RWPE1 (cell line): ENCODE measurements at regions not wholly inside any gene's neighbourhood (a gene's known extent, or its start where the extent isn't known, plus 50 kb on each side); places are given as distances from the start of the nearest gene placed in this dataset.

Experiments used
- CTCF ChIA-PET: fragments of 350-600 bp; sonication (Branson Sonifier 250); formaldehyde crosslinking; extraction: SDS; loops from one replicate; lab custom pipeline; 2021; lab: Yijun Ruan, JAX
- POLR2A ChIA-PET: fragments of 400-600 bp; formaldehyde crosslinking; extraction: SDS; loops from one replicate; lab custom pipeline; 2020; ENCODE audit warnings: antibody characterized with exemption; ENCODE audit not compliant: low non-redundant PET; lab: Yijun Ruan, JAX
- DNase-seq: peaks from one replicate; pipeline ENCODE4 v3.0.0; 2012; ENCODE audit warnings: low spot score
- H3K27ac ChIP-seq: fragments of 450-650 bp; 2 replicates; pipeline ENCODE4 v1.5.1; 2017
- TF ChIP-seq, protein P1 (sequence below): fragments of 450-650 bp; conservative IDR thresholded peaks from 2 replicates; pipeline ENCODE4 v1.5.1; 2017; ENCODE audit warnings: low read depth, mild to moderate bottlenecking

DNA sequence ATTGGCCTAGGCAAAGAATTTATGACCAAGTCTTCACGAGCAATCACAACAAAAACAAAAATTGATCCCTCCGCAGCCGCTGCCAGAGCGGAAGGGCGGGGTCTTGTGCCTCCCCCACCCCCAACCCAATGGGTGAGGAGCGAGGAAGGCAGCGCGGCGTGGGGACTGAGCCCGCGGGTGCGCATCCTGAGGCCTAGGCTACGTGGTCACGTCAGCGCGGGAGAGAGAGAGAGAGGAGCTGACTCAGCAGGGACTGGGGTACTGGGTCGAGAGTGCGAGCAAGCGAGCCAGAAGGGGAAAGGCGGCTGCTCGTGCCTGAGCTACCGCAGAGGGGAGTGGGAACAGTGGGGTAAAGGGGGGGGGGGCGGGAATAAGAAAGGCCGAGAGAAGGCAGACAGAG is 90.1 kb upstream of the FERMT1 start:
- POLR2A ChIA-PET: no interaction called here

DNA sequence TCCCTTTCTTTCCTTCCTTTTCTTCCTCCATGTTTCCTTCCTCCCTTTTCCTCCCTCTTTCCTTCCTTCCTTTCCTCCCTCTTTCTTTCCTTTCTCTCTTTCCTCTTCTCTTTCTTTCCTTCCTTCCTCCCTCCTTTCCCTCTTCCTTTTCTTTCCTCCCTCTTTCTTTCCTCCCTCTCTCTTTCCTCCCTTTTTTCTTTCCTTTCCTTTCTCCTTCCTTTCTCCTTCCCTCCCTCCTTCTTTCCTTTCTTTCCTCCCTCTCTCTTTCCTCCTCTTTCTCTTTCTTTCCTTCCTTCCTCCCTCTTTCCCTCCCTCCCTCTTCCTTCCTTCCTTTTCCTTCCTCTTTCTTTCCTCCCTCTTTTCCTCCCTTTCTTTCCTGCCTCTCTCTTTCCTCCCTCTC is 86.3 kb upstream of the FERMT1 start:
- ChIA-PET POLR2A (no interaction called here), CTCF (no interaction called here)

More for the DNA sequence above, 90.1 kb upstream of the FERMT1 start:
- no peak for DNase-seq
- TF ChIP-seq, protein P1, sequence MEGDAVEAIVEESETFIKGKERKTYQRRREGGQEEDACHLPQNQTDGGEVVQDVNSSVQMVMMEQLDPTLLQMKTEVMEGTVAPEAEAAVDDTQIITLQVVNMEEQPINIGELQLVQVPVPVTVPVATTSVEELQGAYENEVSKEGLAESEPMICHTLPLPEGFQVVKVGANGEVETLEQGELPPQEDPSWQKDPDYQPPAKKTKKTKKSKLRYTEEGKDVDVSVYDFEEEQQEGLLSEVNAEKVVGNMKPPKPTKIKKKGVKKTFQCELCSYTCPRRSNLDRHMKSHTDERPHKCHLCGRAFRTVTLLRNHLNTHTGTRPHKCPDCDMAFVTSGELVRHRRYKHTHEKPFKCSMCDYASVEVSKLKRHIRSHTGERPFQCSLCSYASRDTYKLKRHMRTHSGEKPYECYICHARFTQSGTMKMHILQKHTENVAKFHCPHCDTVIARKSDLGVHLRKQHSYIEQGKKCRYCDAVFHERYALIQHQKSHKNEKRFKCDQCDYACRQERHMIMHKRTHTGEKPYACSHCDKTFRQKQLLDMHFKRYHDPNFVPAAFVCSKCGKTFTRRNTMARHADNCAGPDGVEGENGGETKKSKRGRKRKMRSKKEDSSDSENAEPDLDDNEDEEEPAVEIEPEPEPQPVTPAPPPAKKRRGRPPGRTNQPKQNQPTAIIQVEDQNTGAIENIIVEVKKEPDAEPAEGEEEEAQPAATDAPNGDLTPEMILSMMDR: no peak
- CTCF ChIA-PET: no interaction called here
- no peak overlapping the region for H3K27ac ChIP-seq

GRCh38 chr20:6200092-6200491 is 77.3 kb upstream of the FERMT1 start:
- H3K27ac ChIP-seq: no peak overlapping the region
- ChIA-PET CTCF (no interaction called here), POLR2A (no interaction called here)
- TF ChIP-seq, protein P1: no peak
- DNase-seq: no peak

More for the DNA sequence above, 86.3 kb upstream of the FERMT1 start:
- H3K27ac ChIP-seq: no peak overlapping the region
- TF ChIP-seq, protein P1: no peak
- no peak for DNase-seq

- TF ChIP-seq, protein P1: 0 out of 2 replicates have a peak, but pooled peaks have one; percentile 10
- no peak overlapping the region for H3K27ac ChIP-seq
- ChIA-PET POLR2A (no interaction called here), CTCF (interaction anchor here (0.6 kb wide), 3 partner anchors 25 to 1190 kb away, joined by 3 to 7 read pairs (median 3); no protein-coding TSS in a partner anchor)
- no peak for DNase-seq
Measured at GRCh38 chr20:6185268-6185667, 62.4 kb upstream of the FERMT1 start.

DNA sequence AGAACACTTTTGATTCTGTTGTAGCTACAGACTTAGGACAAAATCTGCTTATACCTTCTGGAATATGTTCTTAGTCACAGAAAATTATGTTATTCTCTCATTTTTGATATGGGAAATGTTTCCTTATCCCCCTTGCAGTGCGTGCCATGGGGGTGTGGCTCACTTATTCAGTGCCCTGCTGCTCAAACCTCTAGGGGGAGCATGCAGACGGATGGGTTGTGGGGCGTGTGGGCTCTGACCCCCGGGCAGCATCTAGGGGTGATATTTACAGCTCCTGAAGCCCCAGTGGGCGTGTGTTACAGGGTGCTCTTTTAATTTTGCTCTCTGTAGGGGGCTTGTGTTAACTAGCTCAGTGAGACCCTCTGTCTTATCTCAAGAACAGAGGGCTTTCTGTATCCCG is 61.3 kb upstream of the FERMT1 start:
- TF ChIP-seq, protein P1: no peak
- H3K27ac ChIP-seq: no peak overlapping the region
- ChIA-PET POLR2A (no interaction called here), CTCF (interaction anchor here (0.6 to 0.7 kb wide), 4 partner anchors 14 to 1173 kb away, joined by 3 to 5 read pairs (median 4); no protein-coding TSS in a partner anchor)
- no peak for DNase-seq

GRCh38 chr20:6180531-6180930 is 57.7 kb upstream of the FERMT1 start:
- TF ChIP-seq, protein P1: no peak
- CTCF ChIA-PET: no interaction called here
- no peak for DNase-seq
- POLR2A ChIA-PET: no interaction called here
- H3K27ac ChIP-seq: no peak overlapping the region
